Stomach (tissue), 8 donors: ENCODE measurements at regions not wholly inside any gene's neighbourhood (a gene's known extent, or its start where the extent isn't known, plus 50 kb on each side); places are given as distances from the start of the nearest gene placed in this dataset.

Experiments used
- DNase-seq, 2 donors: peaks; one replicate each; pipeline versions ENCODE4 v3.0.0 to v3.0.0-alpha.2; 2013 to 2019
- H3K27ac ChIP-seq, 5 donors: fragments of 200-600 bp in 4 of 5; sonication (generic) in 4 of 5; one replicate each; pipeline ENCODE4 v1.5.1; 2013 to 2019; ENCODE audit warnings: mild to moderate bottlenecking in 1 of 5, moderate library complexity in 1 of 5
- H3K27me3 ChIP-seq, 3 donors: fragments of 200-600 bp; sonication (generic); one replicate each; pipeline ENCODE4 v1.5.1; 2017 to 2019; ENCODE audit warnings: mixed run types in 1 of 3
- H3K36me3 ChIP-seq, 4 donors: fragments of 200-600 bp; sonication (generic); 1 replicate in 3 of 4; 2 replicates in 1 of 4; pipeline ENCODE4 v1.5.1; 2016 to 2019
- H3K4me1 ChIP-seq, 4 donors: fragments of 200-600 bp; sonication (generic); one replicate each; pipeline ENCODE4 v1.5.1; 2016 to 2019
- H3K4me3 ChIP-seq, 4 donors: fragments of 200-600 bp; sonication (generic) in 3 of 4; one replicate each; pipeline ENCODE4 v1.5.1; 2016 to 2019; ENCODE audit warnings: mild to moderate bottlenecking in 1 of 4
- H3K9me3 ChIP-seq, 4 donors: fragments of 200-600 bp; sonication (generic); one replicate each; pipeline ENCODE4 v1.5.1; 2016 to 2019
- CTCF ChIP-seq, 7 experiments: fragments of 450-650 bp in 4 of 7; fragments of 200-600 bp in 3 of 7; sonication (generic) in 3 of 7; IDR thresholded peaks; one replicate each; pipeline ENCODE4 v1.5.1; 2016 to 2019; ENCODE audit warnings: antibody characterized with exemption in 7 of 7, control low read depth in 2 of 7, mild to moderate bottlenecking in 1 of 7
- EP300 ChIP-seq: sonication (generic); formaldehyde crosslinking; IDR thresholded peaks from one replicate; pipeline ENCODE4 v1.6.1; 2017; ENCODE audit warnings: antibody characterized with exemption
- POLR2A ChIP-seq, 4 donors: fragments of 450-650 bp; IDR thresholded peaks; one replicate each; pipeline ENCODE4 v1.6.1; 2016; ENCODE audit warnings: antibody characterized with exemption in 4 of 4, control low read depth in 2 of 4, mild to moderate bottlenecking in 1 of 4, moderate library complexity in 1 of 4
- POLR2AphosphoS5 ChIP-seq, 3 donors: sonication (generic); formaldehyde crosslinking; IDR thresholded peaks; one replicate each; pipeline ENCODE4 v1.6.1; 2016; ENCODE audit warnings: antibody characterized with exemption in 3 of 3
- WGBS, 5 donors: extraction: QIAGEN DNeasy Blood & Tissue Kit in 3 of 5; methylation state at CpG; one replicate each; pipeline versions ENCODE4 v1.1.5 to v1.1.7; 2013 to 2018; 5-methylcytosine and 5-hydroxymethylcytosine counted together
- intact Hi-C: fragments of 100-400 bp; cut with DNase I; formaldehyde crosslinking; loops from one replicate; pipeline ENCODE4 v1.15.1; 2023; ENCODE audit warnings: low total_unique reads
- donor health status: healthy with polysubstance abuse.
- donor health status: Bipolar disorder and iron deficiency.
- donor health status: healthy.

- no peaks in the 10 kb centered on the region for H3K27me3 ChIP-seq
- peaks cover 0 to 2% (median 0%) of the 10 kb centered on the region in 4 donors for H3K36me3 ChIP-seq
These were observed 70.4 kb downstream of the BEX3 start for GRCh38 chrX:103446665-103447302.

More at GRCh38 chrX:103446665-103447302, 70.4 kb downstream of the BEX3 start:
- Histone ChIP-seq H3K4me3 (no peak overlapping the region), H3K27ac (no peak overlapping the region), H3K9me3 (peaks cover 0 to 22% (median 6%) of the 10 kb centered on the region in 4 donors), H3K4me1 (no peaks in the 10 kb centered on the region)
- TF ChIP-seq POLR2A (IDR thresholded peaks at IDR 0.05) (no peak), POLR2AphosphoS5 (IDR thresholded peaks at IDR 0.05) (no peak), CTCF (IDR thresholded peaks at IDR 0.05) (no peak), EP300 (no peak)
- peak in 1 of 2 donors; percentile 16 for DNase-seq
- 65 to 100% (median 81%) methylated on average over 2 of the region's 2 CpGs for WGBS, 5 donors
- intact Hi-C loops: no loop called here
